ENCODE measurements at regions not wholly inside any gene's neighbourhood (a gene's known extent, or its start where the extent isn't known, plus 50 kb on each side); places are given as distances from the start of the nearest gene placed in this dataset.

DNA sequence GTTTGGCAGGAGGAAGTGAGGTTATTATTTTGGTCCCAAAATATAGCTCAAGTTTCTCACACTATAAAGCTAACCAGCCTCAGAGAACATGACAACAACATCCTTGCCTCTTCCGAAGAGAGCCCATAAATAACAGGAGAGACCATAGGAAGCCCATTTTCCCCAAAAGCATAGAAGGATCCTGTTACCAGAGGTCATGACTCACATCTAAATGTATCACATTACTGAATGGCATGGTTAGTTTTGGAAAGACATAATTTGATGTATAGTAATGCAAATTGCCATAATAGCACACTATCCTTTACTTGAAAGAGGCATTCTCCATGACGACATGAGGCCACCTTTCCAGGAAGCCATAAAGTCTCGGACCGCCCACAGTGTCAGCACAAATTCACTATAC is 238.8 kb upstream of the GRIA3 start:
- no peak for TF ChIP-seq POLR2AphosphoS5 (IDR thresholded peaks at IDR 0.05)
- TF ChIP-seq POLR2A (IDR thresholded peaks at IDR 0.05) = no peak
- TF ChIP-seq, protein P1, sequence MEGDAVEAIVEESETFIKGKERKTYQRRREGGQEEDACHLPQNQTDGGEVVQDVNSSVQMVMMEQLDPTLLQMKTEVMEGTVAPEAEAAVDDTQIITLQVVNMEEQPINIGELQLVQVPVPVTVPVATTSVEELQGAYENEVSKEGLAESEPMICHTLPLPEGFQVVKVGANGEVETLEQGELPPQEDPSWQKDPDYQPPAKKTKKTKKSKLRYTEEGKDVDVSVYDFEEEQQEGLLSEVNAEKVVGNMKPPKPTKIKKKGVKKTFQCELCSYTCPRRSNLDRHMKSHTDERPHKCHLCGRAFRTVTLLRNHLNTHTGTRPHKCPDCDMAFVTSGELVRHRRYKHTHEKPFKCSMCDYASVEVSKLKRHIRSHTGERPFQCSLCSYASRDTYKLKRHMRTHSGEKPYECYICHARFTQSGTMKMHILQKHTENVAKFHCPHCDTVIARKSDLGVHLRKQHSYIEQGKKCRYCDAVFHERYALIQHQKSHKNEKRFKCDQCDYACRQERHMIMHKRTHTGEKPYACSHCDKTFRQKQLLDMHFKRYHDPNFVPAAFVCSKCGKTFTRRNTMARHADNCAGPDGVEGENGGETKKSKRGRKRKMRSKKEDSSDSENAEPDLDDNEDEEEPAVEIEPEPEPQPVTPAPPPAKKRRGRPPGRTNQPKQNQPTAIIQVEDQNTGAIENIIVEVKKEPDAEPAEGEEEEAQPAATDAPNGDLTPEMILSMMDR (IDR thresholded peaks at IDR 0.05) = no peak
